Lower lobe of right lung (tissue), 2 donors: ENCODE measurements at regions not wholly inside any gene's neighbourhood (a gene's known extent, or its start where the extent isn't known, plus 50 kb on each side); places are given as distances from the start of the nearest gene placed in this dataset.

Experiments
- ATAC-seq, 2 donors: fragments of 200-7000 bp; cut with Tn5 transposase; one replicate each; pipeline ENCODE4 v1.9.1; 2020 to 2022; ENCODE audit warnings: mild to moderate bottlenecking in 2 of 2, moderate library complexity in 2 of 2
- DNase-seq: peaks from one replicate; pipeline ENCODE4 v3.0.0-alpha.2; 2020
- H3K27ac ChIP-seq: fragments of 200-600 bp; one replicate; pipeline ENCODE4 v1.8.0; 2022
- H3K27me3 ChIP-seq: fragments of 200-600 bp; one replicate; pipeline ENCODE4 v1.8.0; 2022; ENCODE audit warnings: low read depth
- H3K36me3 ChIP-seq: fragments of 200-600 bp; one replicate; pipeline ENCODE4 v1.8.0; 2022; ENCODE audit warnings: mild to moderate bottlenecking
- H3K4me1 ChIP-seq: fragments of 200-600 bp; one replicate; pipeline ENCODE4 v1.8.0; 2022
- H3K4me3 ChIP-seq: fragments of 200-600 bp; one replicate; pipeline ENCODE4 v1.8.0; 2022; ENCODE audit warnings: mild to moderate bottlenecking
- H3K9me3 ChIP-seq: fragments of 200-600 bp; one replicate; pipeline ENCODE4 v1.8.0; 2022
- intact Hi-C: fragments of 100-400 bp; cut with DNase I; formaldehyde crosslinking; loops from one replicate; pipeline ENCODE4 v1.11.0; 2022
- TF ChIP-seq, protein P1 (sequence below): fragments of 200-600 bp; IDR thresholded peaks from one replicate; pipeline ENCODE4 v1.8.0; 2022; ENCODE audit warnings: antibody characterized with exemption, mild to moderate bottlenecking
- donor health status: DM: no; HTN: yes; CAD: no; lungs with severe emphysema.

DNA sequence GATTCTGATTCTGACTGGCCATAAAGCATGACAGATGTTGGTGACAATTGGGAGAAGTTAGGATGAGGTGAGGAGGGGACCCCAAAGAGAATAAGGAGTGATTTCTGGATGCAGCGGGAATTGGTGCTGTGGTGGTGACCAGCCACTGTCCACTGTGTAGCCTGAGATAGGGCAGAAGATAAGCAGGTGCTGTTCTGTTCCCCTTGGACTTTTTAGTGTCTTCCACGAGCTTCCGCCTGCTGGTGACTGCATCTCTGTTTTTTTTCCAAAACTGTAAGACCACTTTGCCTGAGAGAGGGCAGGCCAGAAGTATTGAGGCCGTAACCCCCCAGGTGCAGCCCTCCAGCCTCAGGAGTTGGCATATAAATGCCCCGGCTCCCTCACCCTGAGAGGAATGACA lies 161.2 kb upstream of the MYL2 start:
- Histone ChIP-seq H3K9me3 (no peaks in the 10 kb centered on the region), H3K27ac (no peak overlapping the region), H3K27me3 (no peaks in the 10 kb centered on the region), H3K36me3 (no peaks in the 10 kb centered on the region), H3K4me3 (no peak overlapping the region), H3K4me1 (no peaks in the 10 kb centered on the region)
- ATAC-seq (no peak), DNase-seq (no peak)
- TF ChIP-seq, protein P1, sequence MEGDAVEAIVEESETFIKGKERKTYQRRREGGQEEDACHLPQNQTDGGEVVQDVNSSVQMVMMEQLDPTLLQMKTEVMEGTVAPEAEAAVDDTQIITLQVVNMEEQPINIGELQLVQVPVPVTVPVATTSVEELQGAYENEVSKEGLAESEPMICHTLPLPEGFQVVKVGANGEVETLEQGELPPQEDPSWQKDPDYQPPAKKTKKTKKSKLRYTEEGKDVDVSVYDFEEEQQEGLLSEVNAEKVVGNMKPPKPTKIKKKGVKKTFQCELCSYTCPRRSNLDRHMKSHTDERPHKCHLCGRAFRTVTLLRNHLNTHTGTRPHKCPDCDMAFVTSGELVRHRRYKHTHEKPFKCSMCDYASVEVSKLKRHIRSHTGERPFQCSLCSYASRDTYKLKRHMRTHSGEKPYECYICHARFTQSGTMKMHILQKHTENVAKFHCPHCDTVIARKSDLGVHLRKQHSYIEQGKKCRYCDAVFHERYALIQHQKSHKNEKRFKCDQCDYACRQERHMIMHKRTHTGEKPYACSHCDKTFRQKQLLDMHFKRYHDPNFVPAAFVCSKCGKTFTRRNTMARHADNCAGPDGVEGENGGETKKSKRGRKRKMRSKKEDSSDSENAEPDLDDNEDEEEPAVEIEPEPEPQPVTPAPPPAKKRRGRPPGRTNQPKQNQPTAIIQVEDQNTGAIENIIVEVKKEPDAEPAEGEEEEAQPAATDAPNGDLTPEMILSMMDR: no peak
- intact Hi-C loops: no loop called here

DNA sequence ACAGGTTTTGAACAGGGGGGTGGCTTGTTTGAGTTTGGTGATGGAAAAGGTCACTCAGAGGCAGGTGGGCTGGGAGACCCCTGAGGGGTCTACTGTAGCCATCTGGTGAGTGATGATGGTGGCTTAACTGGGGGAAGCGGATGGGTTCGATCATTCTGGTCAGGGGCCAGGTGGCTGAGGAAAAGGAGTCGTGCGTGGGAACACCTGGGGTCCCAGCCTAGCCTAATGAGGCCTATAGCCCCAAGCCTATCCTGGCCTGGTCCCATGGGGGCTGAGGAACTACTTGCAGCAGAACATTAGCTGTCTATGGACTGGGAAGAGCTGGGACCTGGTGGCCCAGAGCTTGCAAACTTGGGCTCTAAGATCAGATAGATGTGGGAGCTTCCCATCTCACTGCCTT lies 158.4 kb upstream of the MYL2 start:
- H3K27ac ChIP-seq: no peak overlapping the region
- peaks cover 8% of the 10 kb centered on the region for H3K27me3 ChIP-seq
- intact Hi-C loops: no loop called here
- no peak overlapping the region for H3K4me3 ChIP-seq
- TF ChIP-seq, protein P1: no peak
- no peaks in the 10 kb centered on the region for H3K36me3 ChIP-seq
- no peaks in the 10 kb centered on the region for H3K9me3 ChIP-seq
- no peaks in the 10 kb centered on the region for H3K4me1 ChIP-seq
- DNase-seq (no peak), ATAC-seq (no peak)

GRCh38 chr12:111076611-111077451 lies 156.5 kb upstream of the MYL2 start:
- intact Hi-C loops: no loop called here
- Histone ChIP-seq H3K4me1 (no peaks in the 10 kb centered on the region), H3K27ac (no peak overlapping the region)

GRCh38 chr12:111076199-111076598 lies 155.8 kb upstream of the MYL2 start:
- H3K4me1 ChIP-seq: no peaks in the 10 kb centered on the region
- H3K4me3 ChIP-seq: no peak overlapping the region
- peaks cover 16% of the 10 kb centered on the region for H3K27me3 ChIP-seq
- no peaks in the 10 kb centered on the region for H3K9me3 ChIP-seq
- H3K36me3 ChIP-seq: no peaks in the 10 kb centered on the region
- ATAC-seq (no peak), DNase-seq (no peak)
- no peak overlapping the region for H3K27ac ChIP-seq
- intact Hi-C loops: no loop called here
- TF ChIP-seq, protein P1: no peak

More at GRCh38 chr12:111076611-111077451, 156.5 kb upstream of the MYL2 start:
- H3K27me3 ChIP-seq: peaks cover 16% of the 10 kb centered on the region
- H3K4me3 ChIP-seq: no peak overlapping the region
- DNase-seq (no peak), ATAC-seq (no peak)
- TF ChIP-seq, protein P1: no peak
- H3K9me3 ChIP-seq: no peaks in the 10 kb centered on the region
- no peaks in the 10 kb centered on the region for H3K36me3 ChIP-seq

GRCh38 chr12:111074965-111075364 lies 154.6 kb upstream of the MYL2 start:
- Histone ChIP-seq H3K9me3 (no peaks in the 10 kb centered on the region), H3K27ac (no peak overlapping the region), H3K4me1 (no peaks in the 10 kb centered on the region), H3K36me3 (no peaks in the 10 kb centered on the region), H3K4me3 (no peak overlapping the region), H3K27me3 (peaks cover 16% of the 10 kb centered on the region)
- DNase-seq (no peak), ATAC-seq (no peak)
- TF ChIP-seq, protein P1: no peak
- intact Hi-C loops: no loop called here
